ENCODE measurements at regions not wholly inside any gene's neighbourhood (a gene's known extent, or its start where the extent isn't known, plus 50 kb on each side); places are given as distances from the start of the nearest gene placed in this dataset.

DNA sequence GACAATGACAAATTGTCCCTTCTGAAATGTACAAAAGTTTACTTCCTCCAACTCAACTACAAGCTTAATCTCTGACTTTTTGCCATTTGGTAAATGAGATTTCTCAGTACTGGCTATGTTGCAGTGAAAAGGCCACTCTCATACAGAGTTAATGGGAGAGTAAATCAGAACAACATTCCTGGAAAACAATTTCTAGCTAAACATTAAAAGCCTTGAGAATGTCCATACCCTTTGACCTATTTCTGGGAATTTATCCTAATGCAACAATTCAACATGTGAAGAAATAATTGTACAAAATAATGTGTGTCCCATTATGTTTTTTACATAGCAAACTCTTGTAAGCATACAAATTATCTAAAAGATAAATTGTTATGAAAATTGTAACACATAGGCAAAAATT, 56.3 kb upstream of the SPEF2 start:
- TF ChIP-seq EZH2 (IDR thresholded peaks at IDR 0.05; ENCODE audit: insufficient read depth, poor library complexity, severe bottlenecking) (no peak), EZH2phosphoT487 (IDR thresholded peaks at IDR 0.05; ENCODE audit: insufficient read depth, low read depth) (no peak)
